Nephron progenitor cell (in vitro differentiated cells): ENCODE measurements at regions not wholly inside any gene's neighbourhood (a gene's known extent, or its start where the extent isn't known, plus 50 kb on each side); places are given as distances from the start of the nearest gene placed in this dataset.
A peak's percentile ranks its signal among the peaks of the same experiment; 100 is the strongest.
"Not testable (repeated sequence)": the region's sequence is repeated elsewhere in the genome, so short reads cannot be mapped to it uniquely, and the experiment has no call there.

Experiments
- DNase-seq: peaks from one replicate; pipeline ENCODE4 v3.0.0; 2021
- H3K27ac Mint-ChIP-seq: 2 replicates; pipeline ENCODE4 v1.8.0; 2021; ENCODE audit warnings: mild to moderate bottlenecking, moderate library complexity, mixed read lengths
- H3K27me3 Mint-ChIP-seq: 2 replicates; pipeline ENCODE4 v1.8.0; 2021; ENCODE audit warnings: mild to moderate bottlenecking, low read depth, mixed read lengths; ENCODE audit not compliant: poor library complexity
- H3K36me3 Mint-ChIP-seq: 2 replicates; pipeline ENCODE4 v1.8.0; 2021; ENCODE audit warnings: low read depth, mixed read lengths
- H3K4me1 Mint-ChIP-seq: 2 replicates; pipeline ENCODE4 v1.8.0; 2021; ENCODE audit warnings: mixed read lengths
- H3K4me3 Mint-ChIP-seq: 2 replicates; pipeline ENCODE4 v1.8.0; 2021; ENCODE audit warnings: mild to moderate bottlenecking, moderate library complexity, mixed read lengths
- H3K9me3 Mint-ChIP-seq: 2 replicates; pipeline ENCODE4 v1.8.0; 2021; ENCODE audit warnings: mild to moderate bottlenecking, moderate library complexity, mixed read lengths
- CTCF ChIP-seq: fragments of 200-600 bp; sonication (generic); IDR thresholded peaks from 2 replicates; pipeline ENCODE4 v1.5.0; 2021; ENCODE audit warnings: antibody characterized with exemption

GRCh38 chr6:92109256-92109655, 1310.1 kb downstream of the EPHA7 start:
- Mint-ChIP-seq H3K4me3 (no peak overlapping the region), H3K27me3 (peaks cover 2% of the 10 kb centered on the region), H3K36me3 (no peaks in the 10 kb centered on the region), H3K4me1 (no peaks in the 10 kb centered on the region), H3K27ac (no peak overlapping the region), H3K9me3 (peaks cover 14% of the 10 kb centered on the region)
- DNase-seq = no peak
- TF ChIP-seq CTCF = no peak

GRCh38 chr6:92086750-92087149, 1332.6 kb downstream of the EPHA7 start:
- no peak overlapping the region for H3K4me3 Mint-ChIP-seq
- peaks cover 26% of the 10 kb centered on the region for H3K9me3 Mint-ChIP-seq
- H3K36me3 Mint-ChIP-seq = no peaks in the 10 kb centered on the region
- DNase-seq = no peak
- peak overlapping the region; percentile 2 for H3K27ac Mint-ChIP-seq
- H3K27me3 Mint-ChIP-seq = no peaks in the 10 kb centered on the region
- TF ChIP-seq CTCF = no peak
- no peaks in the 10 kb centered on the region for H3K4me1 Mint-ChIP-seq

- not testable (repeated sequence) for H3K36me3 Mint-ChIP-seq, H3K4me3 Mint-ChIP-seq, H3K4me1 Mint-ChIP-seq, H3K27me3 Mint-ChIP-seq, DNase-seq, H3K27ac Mint-ChIP-seq
- peaks cover 50% of the 10 kb centered on the region for H3K9me3 Mint-ChIP-seq
These were observed 1335.4 kb downstream of the EPHA7 start for GRCh38 chr6:92083914-92084313.

GRCh38 chr6:92072387-92072786, 1347.0 kb downstream of the EPHA7 start:
- Mint-ChIP-seq H3K27me3 (no peaks in the 10 kb centered on the region), H3K36me3 (no peaks in the 10 kb centered on the region), H3K4me1 (no peaks in the 10 kb centered on the region), H3K27ac (no peak overlapping the region), H3K9me3 (no peaks in the 10 kb centered on the region), H3K4me3 (no peak overlapping the region)
- DNase-seq = no peak
- no peak for TF ChIP-seq CTCF

GRCh38 chr6:92069781-92070180, 1349.6 kb downstream of the EPHA7 start:
- peaks cover 6% of the 10 kb centered on the region for H3K4me1 Mint-ChIP-seq
- no peaks in the 10 kb centered on the region for H3K9me3 Mint-ChIP-seq
- no peak overlapping the region for H3K4me3 Mint-ChIP-seq
- H3K27ac Mint-ChIP-seq = no peak overlapping the region
- no peaks in the 10 kb centered on the region for H3K36me3 Mint-ChIP-seq
- no peak for TF ChIP-seq CTCF
- no peaks in the 10 kb centered on the region for H3K27me3 Mint-ChIP-seq
- no peak for DNase-seq

GRCh38 chr6:92052513-92052912, 1366.8 kb downstream of the EPHA7 start:
- peaks cover 33% of the 10 kb centered on the region for H3K4me1 Mint-ChIP-seq
- no peak for TF ChIP-seq CTCF
- DNase-seq = no peak
- H3K27me3 Mint-ChIP-seq = no peaks in the 10 kb centered on the region
- H3K4me3 Mint-ChIP-seq = no peak overlapping the region
- H3K27ac Mint-ChIP-seq = no peak overlapping the region
- no peaks in the 10 kb centered on the region for H3K9me3 Mint-ChIP-seq
- no peaks in the 10 kb centered on the region for H3K36me3 Mint-ChIP-seq

- Mint-ChIP-seq H3K27me3 (no peaks in the 10 kb centered on the region), H3K36me3 (no peaks in the 10 kb centered on the region), H3K4me1 (peaks cover 40% of the 10 kb centered on the region), H3K27ac (peak overlapping the region; percentile 72), H3K9me3 (no peaks in the 10 kb centered on the region), H3K4me3 (no peak overlapping the region)
- DNase-seq = no peak
- TF ChIP-seq CTCF = no peak
These were observed 1369.1 kb downstream of the EPHA7 start for GRCh38 chr6:92050216-92050615.
